ENCODE measurements at regions not wholly inside any gene's neighbourhood (a gene's known extent, or its start where the extent isn't known, plus 50 kb on each side); places are given as distances from the start of the nearest gene placed in this dataset.

- no peak for DNase-seq
Observed at GRCh38 chr4:32798471-32799159, 2078.4 kb downstream of the PCDH7 start.

GRCh38 chr4:32824336-32824735 is 2104.2 kb downstream of the PCDH7 start:
- DNase-seq: no peak

GRCh38 chr4:32826169-32826568 is 2106.0 kb downstream of the PCDH7 start:
- DNase-seq: no peak

- no peak for DNase-seq
Observed at GRCh38 chr4:32830160-32830559, 2110.0 kb downstream of the PCDH7 start.

- no peak for DNase-seq
Observed at GRCh38 chr4:32831104-32831503, 2110.9 kb downstream of the PCDH7 start.

GRCh38 chr4:32840461-32841189 is 2120.5 kb downstream of the PCDH7 start:
- DNase-seq: no peak

DNA sequence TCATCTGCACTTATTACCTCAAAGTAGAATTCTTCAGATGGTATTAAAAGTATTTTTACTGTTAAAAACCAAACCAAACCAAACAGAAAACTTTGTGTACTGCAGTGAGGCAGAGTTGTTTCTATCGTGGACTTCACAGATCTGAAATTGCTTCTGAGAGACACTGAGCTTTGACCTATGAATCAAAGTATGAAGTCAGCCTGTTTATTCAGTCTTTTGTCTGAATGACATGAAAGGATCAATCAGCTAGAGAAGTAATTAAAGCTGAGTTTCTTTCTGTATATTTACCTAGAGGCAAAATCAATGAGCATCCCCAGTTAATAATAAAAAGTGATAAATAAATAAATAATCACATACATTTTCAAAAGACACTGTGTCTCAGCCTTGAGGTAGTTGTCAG is 2121.0 kb downstream of the PCDH7 start:
- DNase-seq: no peak

- DNase-seq: no peak
Observed at GRCh38 chr4:32847461-32847860, 2127.3 kb downstream of the PCDH7 start.

- no peak for DNase-seq
Observed at GRCh38 chr4:32855622-32856021, 2135.5 kb downstream of the PCDH7 start.

DNA sequence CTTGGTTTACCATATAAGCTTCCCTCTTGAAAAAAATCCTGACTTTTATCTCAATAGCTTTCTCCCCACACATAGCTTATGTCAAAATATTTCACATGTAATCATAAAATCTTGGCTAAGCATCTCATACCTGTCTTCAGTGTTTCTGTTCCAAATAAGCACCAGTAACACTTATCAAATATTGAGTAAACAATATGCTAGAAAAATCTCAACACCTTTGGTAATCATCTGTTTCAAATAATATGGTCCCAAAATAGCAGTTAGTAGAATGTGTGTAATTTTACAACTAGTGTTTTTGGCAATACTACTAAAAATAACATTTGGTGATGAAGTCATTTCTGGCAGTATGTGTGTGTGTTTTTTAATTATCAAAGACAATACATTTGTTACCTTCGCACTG is 2138.2 kb downstream of the PCDH7 start:
- DNase-seq: no peak

- DNase-seq: no peak
Observed at GRCh38 chr4:32858971-32859370, 2138.8 kb downstream of the PCDH7 start.

GRCh38 chr4:32864713-32865351 is 2144.7 kb downstream of the PCDH7 start:
- DNase-seq: no peak

- DNase-seq: no peak
Observed at GRCh38 chr4:32876546-32876945, 2156.4 kb downstream of the PCDH7 start.

GRCh38 chr4:32879913-32880312 is 2159.7 kb downstream of the PCDH7 start:
- DNase-seq: no peak

DNA sequence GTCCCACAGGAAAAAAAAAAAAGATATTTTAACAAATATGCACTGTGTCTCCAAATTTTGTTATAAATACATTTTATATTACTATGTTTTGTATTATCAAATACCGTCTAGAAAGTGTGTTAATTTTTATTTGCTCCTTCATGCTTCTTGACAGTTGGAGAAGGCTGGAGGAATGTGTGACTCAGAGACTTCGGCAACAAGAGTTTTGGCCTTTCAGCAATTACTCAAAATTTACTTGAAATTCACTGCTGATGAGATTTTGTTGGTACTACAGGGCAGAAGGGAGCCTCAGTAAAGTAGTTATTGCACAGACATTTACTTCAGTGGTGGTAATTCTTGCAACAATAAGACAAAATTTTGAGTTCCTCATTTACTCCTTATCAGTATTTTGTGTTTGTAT is 2164.0 kb downstream of the PCDH7 start:
- no peak for DNase-seq

GRCh38 chr4:32890398-32890797 is 2170.2 kb downstream of the PCDH7 start:
- no peak for DNase-seq

DNA sequence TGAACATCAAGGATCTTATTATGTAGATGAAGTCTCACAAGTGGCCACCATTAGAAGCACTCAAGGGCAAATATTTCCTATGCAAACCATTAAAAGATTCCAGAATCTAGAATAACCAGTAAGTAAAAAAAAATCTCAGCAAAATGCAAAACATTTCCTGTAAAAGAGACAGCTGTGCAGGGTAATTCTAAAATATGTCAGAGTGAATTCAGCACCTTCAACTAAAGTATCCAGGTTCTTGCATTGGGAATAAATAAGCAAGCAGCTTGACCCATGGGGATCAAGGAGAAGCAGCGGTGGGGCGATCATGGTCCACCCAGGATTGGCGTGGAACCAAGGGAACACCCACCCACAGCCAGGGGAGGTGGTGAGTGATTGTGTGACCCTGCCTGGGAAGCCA is 2188.9 kb downstream of the PCDH7 start:
- DNase-seq: no peak

GRCh38 chr4:32909736-32910135 is 2189.6 kb downstream of the PCDH7 start:
- no peak for DNase-seq

DNA sequence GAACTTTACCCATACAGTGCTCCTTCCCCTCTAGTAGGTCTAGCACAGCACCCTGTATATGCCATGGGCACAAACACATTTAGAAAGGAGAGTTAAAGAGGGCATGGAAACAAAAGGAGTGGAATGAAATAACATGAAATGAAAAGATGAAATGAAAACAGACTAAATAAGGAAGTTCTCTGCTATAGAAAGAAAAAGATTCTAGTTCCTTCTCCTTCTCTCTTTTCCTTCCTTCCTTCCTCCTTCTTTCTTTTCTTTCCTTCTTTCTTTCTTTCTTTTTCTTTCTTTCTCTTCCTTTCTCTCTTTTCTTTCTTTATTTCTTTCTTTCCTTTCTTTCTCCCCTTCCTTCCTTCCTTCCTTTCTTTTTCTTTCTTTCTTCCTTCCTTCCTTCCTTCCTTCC is 2197.4 kb downstream of the PCDH7 start:
- DNase-seq: no peak

GRCh38 chr4:32929796-32930699 is 2209.9 kb downstream of the PCDH7 start:
- no peak for DNase-seq

DNA sequence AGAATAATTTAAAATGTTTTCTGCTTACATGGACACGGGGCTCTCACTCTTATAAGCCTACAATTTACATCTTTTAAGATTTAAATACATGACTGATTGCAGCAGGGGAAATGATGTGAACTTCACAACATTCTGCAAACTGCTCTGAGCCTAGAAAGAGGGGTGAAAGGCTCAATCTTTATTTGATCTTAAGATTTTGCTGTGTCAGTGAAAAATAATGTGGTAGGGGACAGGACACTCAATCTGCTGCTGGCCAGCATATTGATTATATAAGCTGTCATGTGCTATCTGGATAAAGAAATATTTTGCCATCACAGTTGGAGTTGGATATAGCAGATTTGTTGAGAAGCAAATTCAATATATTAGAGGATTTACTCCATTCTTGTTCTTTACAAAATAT is 2210.5 kb downstream of the PCDH7 start:
- DNase-seq: no peak

- no peak for DNase-seq
Observed at GRCh38 chr4:32931475-32931874, 2211.3 kb downstream of the PCDH7 start.

- no peak for DNase-seq
Observed at GRCh38 chr4:32932156-32932555, 2212.0 kb downstream of the PCDH7 start.
